HG03108 (cell line): ENCODE measurements at regions not wholly inside any gene's neighbourhood (a gene's known extent, or its start where the extent isn't known, plus 50 kb on each side); places are given as distances from the start of the nearest gene placed in this dataset.

Source experiments
- ATAC-seq: cut with Tn5 transposase; IDR thresholded peaks from one replicate; pipeline ENCODE4 v1.9.1; 2021; ENCODE audit warnings: moderate library complexity; ENCODE audit not compliant: unreplicated experiment

- peak; percentile 99 for ATAC-seq
Measured at GRCh38 chr7:127447326-127447945, 54.9 kb upstream of the ZNF800 start.

- ATAC-seq, result no peak
Measured at GRCh38 chr7:127446842-127447241, 54.3 kb upstream of the ZNF800 start.
